HFF-Myc (cell line): ENCODE measurements at regions not wholly inside any gene's neighbourhood (a gene's known extent, or its start where the extent isn't known, plus 50 kb on each side); places are given as distances from the start of the nearest gene placed in this dataset.

Experiments used
- DNase-seq: peaks from one replicate; pipeline ENCODE4 v3.0.0-alpha.2; 2011; ENCODE audit warnings: low read depth; ENCODE audit errors: extremely low read depth
- H3K4me3 ChIP-seq: replicated peaks from 2 replicates; pipeline ENCODE4 v1.5.1; 2011; ENCODE audit warnings: low read depth, mild to moderate bottlenecking, control low read depth, low read length
- CTCF ChIP-seq: IDR thresholded peaks from 2 replicates; pipeline ENCODE4 v1.5.1; 2012; ENCODE audit warnings: mild to moderate bottlenecking, low read depth, low read length, control low read depth; ENCODE audit errors: missing control alignments

- no peak for DNase-seq
- no peak for TF ChIP-seq CTCF
- H3K4me3 ChIP-seq: no peak overlapping the region
Measured at GRCh38 chr11:92386577-92386976, 162.0 kb downstream of the FAT3 start.

GRCh38 chr11:92387859-92388258 is 163.2 kb downstream of the FAT3 start:
- no peak for TF ChIP-seq CTCF
- no peak overlapping the region for H3K4me3 ChIP-seq
- DNase-seq: no peak

GRCh38 chr11:92388380-92388779 is 163.8 kb downstream of the FAT3 start:
- no peak for DNase-seq
- peak; percentile 9 for TF ChIP-seq CTCF
- no peak overlapping the region for H3K4me3 ChIP-seq

- no peak for DNase-seq
- no peak overlapping the region for H3K4me3 ChIP-seq
- no peak for TF ChIP-seq CTCF
Measured at GRCh38 chr11:92390783-92391182, 166.2 kb downstream of the FAT3 start.

GRCh38 chr11:92391364-92391763 is 166.7 kb downstream of the FAT3 start:
- H3K4me3 ChIP-seq: no peak overlapping the region
- no peak for TF ChIP-seq CTCF
- no peak for DNase-seq

- H3K4me3 ChIP-seq: no peak overlapping the region
- no peak for DNase-seq
- no peak for TF ChIP-seq CTCF
Measured at GRCh38 chr11:92391808-92392207, 167.2 kb downstream of the FAT3 start.

GRCh38 chr11:92393218-92393617 is 168.6 kb downstream of the FAT3 start:
- H3K4me3 ChIP-seq: no peak overlapping the region
- no peak for TF ChIP-seq CTCF
- DNase-seq: no peak
